Stomach (tissue), 4 donors: ENCODE measurements at regions not wholly inside any gene's neighbourhood (a gene's known extent, or its start where the extent isn't known, plus 50 kb on each side); places are given as distances from the start of the nearest gene placed in this dataset.

Source experiments
- POLR2AphosphoS5 ChIP-seq, 3 donors: sonication (generic); formaldehyde crosslinking; IDR thresholded peaks; one replicate each; pipeline ENCODE4 v1.6.1; 2016; ENCODE audit warnings: antibody characterized with exemption in 3 of 3
- TF ChIP-seq, protein P1 (sequence below), 7 experiments: fragments of 450-650 bp in 4 of 7; fragments of 200-600 bp in 3 of 7; sonication (generic) in 3 of 7; IDR thresholded peaks; one replicate each; pipeline ENCODE4 v1.5.1; 2016 to 2019; ENCODE audit warnings: antibody characterized with exemption in 7 of 7, control low read depth in 2 of 7, mild to moderate bottlenecking in 1 of 7

DNA sequence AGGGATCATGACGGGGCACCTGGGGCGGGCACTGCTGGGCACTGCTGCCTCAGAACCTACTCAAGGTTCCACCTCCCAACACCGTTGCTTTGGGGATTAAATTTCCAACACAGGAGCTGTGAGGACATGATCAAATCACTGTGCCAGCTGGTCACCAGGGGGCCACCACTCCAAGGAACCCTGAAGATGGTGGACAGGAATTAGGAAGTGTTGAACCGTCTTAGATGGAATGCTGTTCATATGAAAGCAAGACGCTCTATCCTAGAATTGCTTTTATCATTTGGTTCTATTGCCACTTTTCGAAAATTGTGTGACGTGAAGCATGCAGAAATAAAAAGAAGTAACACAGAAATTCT, 140.3 kb downstream of the DLL1 start:
- TF ChIP-seq POLR2AphosphoS5 (IDR thresholded peaks at IDR 0.05) = no peak
- TF ChIP-seq, protein P1, sequence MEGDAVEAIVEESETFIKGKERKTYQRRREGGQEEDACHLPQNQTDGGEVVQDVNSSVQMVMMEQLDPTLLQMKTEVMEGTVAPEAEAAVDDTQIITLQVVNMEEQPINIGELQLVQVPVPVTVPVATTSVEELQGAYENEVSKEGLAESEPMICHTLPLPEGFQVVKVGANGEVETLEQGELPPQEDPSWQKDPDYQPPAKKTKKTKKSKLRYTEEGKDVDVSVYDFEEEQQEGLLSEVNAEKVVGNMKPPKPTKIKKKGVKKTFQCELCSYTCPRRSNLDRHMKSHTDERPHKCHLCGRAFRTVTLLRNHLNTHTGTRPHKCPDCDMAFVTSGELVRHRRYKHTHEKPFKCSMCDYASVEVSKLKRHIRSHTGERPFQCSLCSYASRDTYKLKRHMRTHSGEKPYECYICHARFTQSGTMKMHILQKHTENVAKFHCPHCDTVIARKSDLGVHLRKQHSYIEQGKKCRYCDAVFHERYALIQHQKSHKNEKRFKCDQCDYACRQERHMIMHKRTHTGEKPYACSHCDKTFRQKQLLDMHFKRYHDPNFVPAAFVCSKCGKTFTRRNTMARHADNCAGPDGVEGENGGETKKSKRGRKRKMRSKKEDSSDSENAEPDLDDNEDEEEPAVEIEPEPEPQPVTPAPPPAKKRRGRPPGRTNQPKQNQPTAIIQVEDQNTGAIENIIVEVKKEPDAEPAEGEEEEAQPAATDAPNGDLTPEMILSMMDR (IDR thresholded peaks at IDR 0.05) = no peak
